ENCODE measurements at regions not wholly inside any gene's neighbourhood (a gene's known extent, or its start where the extent isn't known, plus 50 kb on each side); places are given as distances from the start of the nearest gene placed in this dataset.

GRCh38 chr2:144211065-144211464 lies 308.9 kb downstream of the ZEB2 start:
- DNase-seq, result no peak

- no peak for DNase-seq
Measured at GRCh38 chr2:144210076-144210475, 309.8 kb downstream of the ZEB2 start.

GRCh38 chr2:144208924-144209323 lies 311.0 kb downstream of the ZEB2 start:
- no peak for DNase-seq

GRCh38 chr2:144206019-144206418 lies 313.9 kb downstream of the ZEB2 start:
- DNase-seq, result no peak

GRCh38 chr2:144201868-144202468 lies 318.0 kb downstream of the ZEB2 start:
- DNase-seq, result no peak

- DNase-seq, result no peak
Measured at GRCh38 chr2:144201126-144201525, 318.8 kb downstream of the ZEB2 start.

- no peak for DNase-seq
Measured at GRCh38 chr2:144198116-144198515, 321.8 kb downstream of the ZEB2 start.

GRCh38 chr2:144194326-144195071 lies 325.4 kb downstream of the ZEB2 start:
- no peak for DNase-seq

GRCh38 chr2:144190908-144191605 lies 328.9 kb downstream of the ZEB2 start:
- DNase-seq, result no peak

- DNase-seq, result no peak
Measured at GRCh38 chr2:144183727-144184126, 336.2 kb downstream of the ZEB2 start.

- no peak for DNase-seq
Measured at GRCh38 chr2:144181001-144181400, 338.9 kb downstream of the ZEB2 start.

- DNase-seq, result no peak
Measured at GRCh38 chr2:144180131-144180530, 339.8 kb downstream of the ZEB2 start.

GRCh38 chr2:144170179-144170578 lies 349.7 kb downstream of the ZEB2 start:
- no peak for DNase-seq

- no peak for DNase-seq
Measured at GRCh38 chr2:144166743-144167142, 353.2 kb downstream of the ZEB2 start.

- DNase-seq, result no peak
Measured at GRCh38 chr2:144165599-144166250, 354.2 kb downstream of the ZEB2 start.

GRCh38 chr2:144163592-144163991 lies 356.3 kb downstream of the ZEB2 start:
- no peak for DNase-seq

GRCh38 chr2:144162652-144163051 lies 357.3 kb downstream of the ZEB2 start:
- DNase-seq, result no peak

- DNase-seq, result no peak
Measured at GRCh38 chr2:144161061-144161460, 358.9 kb downstream of the ZEB2 start.

GRCh38 chr2:144159240-144159639 lies 360.7 kb downstream of the ZEB2 start:
- DNase-seq, result no peak

- DNase-seq, result no peak
Measured at GRCh38 chr2:144158096-144158495, 361.8 kb downstream of the ZEB2 start.

- DNase-seq, result no peak
Measured at GRCh38 chr2:144156736-144157640, 362.9 kb downstream of the ZEB2 start.

- DNase-seq, result no peak
Measured at GRCh38 chr2:144154205-144154604, 365.7 kb downstream of the ZEB2 start.

All from NCI-H774 (cell line).